Progenitor cell of endocrine pancreas (in vitro differentiated cells): ENCODE measurements at regions not wholly inside any gene's neighbourhood (a gene's known extent, or its start where the extent isn't known, plus 50 kb on each side); places are given as distances from the start of the nearest gene placed in this dataset.

ENCODE experiments used
- DNase-seq: peaks from one replicate; pipeline ENCODE4 v3.0.0; 2021; ENCODE audit warnings: low spot score; ENCODE audit not compliant: unreplicated experiment
- H3K27ac Mint-ChIP-seq: 2 replicates; pipeline ENCODE4 v1.8.0; 2021; ENCODE audit warnings: mild to moderate bottlenecking, moderate library complexity, mixed read lengths
- H3K27me3 Mint-ChIP-seq: 2 replicates; pipeline ENCODE4 v1.8.0; 2021; ENCODE audit warnings: mixed read lengths
- H3K36me3 Mint-ChIP-seq: 2 replicates; pipeline ENCODE4 v1.8.0; 2022; ENCODE audit warnings: mixed read lengths; ENCODE audit not compliant: insufficient read depth
- H3K4me1 Mint-ChIP-seq: 2 replicates; pipeline ENCODE4 v1.8.0; 2021; ENCODE audit warnings: low read depth, mixed read lengths
- H3K4me3 Mint-ChIP-seq: 2 replicates; pipeline ENCODE4 v1.8.0; 2021; ENCODE audit warnings: low read depth, mild to moderate bottlenecking, moderate library complexity, mixed read lengths
- H3K9me3 Mint-ChIP-seq: 2 replicates; pipeline ENCODE4 v1.8.0; 2021; ENCODE audit warnings: low read depth, mixed read lengths
- TF ChIP-seq, protein P1 (sequence below): fragments of 200-600 bp; sonication (generic); IDR thresholded peaks from one replicate; pipeline ENCODE4 v1.5.0; 2021; ENCODE audit warnings: antibody characterized with exemption, mild to moderate bottlenecking; ENCODE audit not compliant: unreplicated experiment

- no peaks in the 10 kb centered on the region for H3K36me3 Mint-ChIP-seq
- H3K4me1 Mint-ChIP-seq, result no peaks in the 10 kb centered on the region
- DNase-seq, result no peak
- TF ChIP-seq, protein P1, sequence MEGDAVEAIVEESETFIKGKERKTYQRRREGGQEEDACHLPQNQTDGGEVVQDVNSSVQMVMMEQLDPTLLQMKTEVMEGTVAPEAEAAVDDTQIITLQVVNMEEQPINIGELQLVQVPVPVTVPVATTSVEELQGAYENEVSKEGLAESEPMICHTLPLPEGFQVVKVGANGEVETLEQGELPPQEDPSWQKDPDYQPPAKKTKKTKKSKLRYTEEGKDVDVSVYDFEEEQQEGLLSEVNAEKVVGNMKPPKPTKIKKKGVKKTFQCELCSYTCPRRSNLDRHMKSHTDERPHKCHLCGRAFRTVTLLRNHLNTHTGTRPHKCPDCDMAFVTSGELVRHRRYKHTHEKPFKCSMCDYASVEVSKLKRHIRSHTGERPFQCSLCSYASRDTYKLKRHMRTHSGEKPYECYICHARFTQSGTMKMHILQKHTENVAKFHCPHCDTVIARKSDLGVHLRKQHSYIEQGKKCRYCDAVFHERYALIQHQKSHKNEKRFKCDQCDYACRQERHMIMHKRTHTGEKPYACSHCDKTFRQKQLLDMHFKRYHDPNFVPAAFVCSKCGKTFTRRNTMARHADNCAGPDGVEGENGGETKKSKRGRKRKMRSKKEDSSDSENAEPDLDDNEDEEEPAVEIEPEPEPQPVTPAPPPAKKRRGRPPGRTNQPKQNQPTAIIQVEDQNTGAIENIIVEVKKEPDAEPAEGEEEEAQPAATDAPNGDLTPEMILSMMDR, result no peak
- H3K27ac Mint-ChIP-seq, result no peak overlapping the region
- H3K4me3 Mint-ChIP-seq, result no peak overlapping the region
- peaks cover 17% of the 10 kb centered on the region for H3K9me3 Mint-ChIP-seq
- H3K27me3 Mint-ChIP-seq, result no peaks in the 10 kb centered on the region
These were observed 164.2 kb upstream of the GPR101 start for GRCh38 chrX:137198040-137198439.

- TF ChIP-seq, protein P1, result no peak
- Mint-ChIP-seq H3K4me3 (no peak overlapping the region), H3K27me3 (no peaks in the 10 kb centered on the region), H3K36me3 (no peaks in the 10 kb centered on the region), H3K4me1 (no peaks in the 10 kb centered on the region), H3K27ac (no peak overlapping the region), H3K9me3 (peaks cover 21% of the 10 kb centered on the region)
- no peak for DNase-seq
These were observed 162.2 kb upstream of the GPR101 start for GRCh38 chrX:137195991-137196390.

DNA sequence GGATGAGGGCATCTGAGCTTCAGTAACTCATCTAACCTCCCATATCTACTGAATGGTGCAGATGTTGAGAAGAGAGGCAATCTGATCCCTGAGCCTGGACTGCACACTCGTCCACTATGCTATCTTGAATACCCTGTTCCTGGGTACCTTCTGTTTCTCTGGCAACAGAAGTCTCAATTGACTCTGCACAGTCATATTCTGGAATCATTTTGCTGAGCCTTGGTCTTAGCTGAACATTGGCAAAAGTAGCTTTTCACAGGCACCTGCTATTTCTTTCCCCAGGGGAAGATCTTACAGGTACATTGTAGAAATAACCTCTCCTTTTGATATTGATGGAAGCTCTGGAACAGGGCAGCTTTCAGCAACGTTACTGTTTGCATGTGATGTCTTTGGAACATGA lies 161.5 kb upstream of the GPR101 start:
- TF ChIP-seq, protein P1, result no peak
- no peak overlapping the region for H3K27ac Mint-ChIP-seq
- peaks cover 23% of the 10 kb centered on the region for H3K9me3 Mint-ChIP-seq
- H3K36me3 Mint-ChIP-seq, result peaks cover 1% of the 10 kb centered on the region
- no peak for DNase-seq
- H3K4me3 Mint-ChIP-seq, result no peak overlapping the region
- no peaks in the 10 kb centered on the region for H3K4me1 Mint-ChIP-seq
- H3K27me3 Mint-ChIP-seq, result no peaks in the 10 kb centered on the region

DNA sequence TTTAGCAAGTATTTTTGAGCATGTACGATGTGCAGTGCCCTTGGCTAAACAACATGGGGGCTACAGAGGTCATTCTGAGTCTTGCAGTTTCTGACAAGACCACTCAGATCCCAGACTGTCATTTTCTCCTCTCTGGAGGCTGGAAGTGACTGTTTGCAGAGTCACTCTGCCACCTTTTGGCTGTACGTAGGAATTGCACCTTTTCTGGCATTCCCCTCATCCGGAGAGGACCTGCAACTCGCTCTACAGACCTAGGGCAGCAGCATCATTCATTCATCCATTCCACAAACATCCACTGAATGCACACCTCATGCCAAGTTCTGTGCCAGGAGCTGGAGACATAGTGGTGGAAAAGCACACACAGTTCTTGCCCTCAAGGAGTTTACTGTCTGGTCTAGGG lies 160.4 kb upstream of the GPR101 start:
- peak; percentile 15 for DNase-seq
- H3K4me3 Mint-ChIP-seq, result no peak overlapping the region
- H3K36me3 Mint-ChIP-seq, result peaks cover 1% of the 10 kb centered on the region
- TF ChIP-seq, protein P1, result peak; percentile 62
- H3K9me3 Mint-ChIP-seq, result peaks cover 21% of the 10 kb centered on the region
- H3K4me1 Mint-ChIP-seq, result no peaks in the 10 kb centered on the region
- no peaks in the 10 kb centered on the region for H3K27me3 Mint-ChIP-seq
- no peak overlapping the region for H3K27ac Mint-ChIP-seq

GRCh38 chrX:137187540-137187939 lies 153.7 kb upstream of the GPR101 start:
- Mint-ChIP-seq H3K27ac (no peak overlapping the region), H3K4me3 (no peak overlapping the region), H3K9me3 (peaks cover 17% of the 10 kb centered on the region), H3K36me3 (peaks cover 1% of the 10 kb centered on the region), H3K27me3 (no peaks in the 10 kb centered on the region), H3K4me1 (no peaks in the 10 kb centered on the region)
- TF ChIP-seq, protein P1, result no peak
- no peak for DNase-seq
